Suprapubic skin (tissue), 3 donors: ENCODE measurements at regions not wholly inside any gene's neighbourhood (a gene's known extent, or its start where the extent isn't known, plus 50 kb on each side); places are given as distances from the start of the nearest gene placed in this dataset.

Experiments
- CTCF ChIP-seq, 2 donors: fragments of 200-600 bp in 1 of 2; fragments of 450-650 bp in 1 of 2; sonication (generic) in 1 of 2; IDR thresholded peaks; one replicate each; pipeline ENCODE4 v1.5.1; 2016 to 2019; ENCODE audit warnings: antibody characterized with exemption in 2 of 2, mild to moderate bottlenecking in 1 of 2, moderate library complexity in 1 of 2
- POLR2A ChIP-seq, 2 donors: fragments of 450-650 bp; IDR thresholded peaks; one replicate each; pipeline ENCODE4 v1.6.1; 2017; ENCODE audit warnings: antibody characterized with exemption in 2 of 2, mild to moderate bottlenecking in 2 of 2, moderate library complexity in 2 of 2

GRCh38 chr4:154939851-154940250, 158.8 kb downstream of the RBM46 start:
- TF ChIP-seq CTCF (IDR thresholded peaks at IDR 0.05) (no peak), POLR2A (IDR thresholded peaks at IDR 0.05) (no peak)
